ENCODE measurements at regions not wholly inside any gene's neighbourhood (a gene's known extent, or its start where the extent isn't known, plus 50 kb on each side); places are given as distances from the start of the nearest gene placed in this dataset.
"Not testable (repeated sequence)": the region's sequence is repeated elsewhere in the genome, so short reads cannot be mapped to it uniquely, and the experiment has no call there.

DNA sequence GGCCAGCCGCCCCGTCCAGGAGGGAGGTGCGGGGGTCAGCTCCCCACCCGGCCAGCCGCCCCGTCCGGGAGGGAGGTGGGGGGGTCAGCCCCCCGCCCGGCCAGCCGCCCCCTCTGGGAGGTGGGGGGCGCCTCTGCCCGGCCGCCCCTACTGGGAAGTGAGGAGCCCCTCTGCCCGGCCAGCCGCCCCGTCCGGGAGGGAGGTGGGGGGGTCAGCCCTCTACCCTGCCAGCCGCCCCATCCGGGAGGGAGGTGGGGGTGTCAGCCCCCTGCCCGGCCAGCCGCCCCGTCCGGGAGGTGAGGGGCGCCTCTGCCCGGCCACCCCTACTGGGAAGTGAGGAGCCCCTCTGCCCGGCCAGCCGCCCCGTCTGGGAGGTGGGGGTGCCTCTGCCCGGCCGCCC lies 61.5 kb upstream of the LMCD1 start:
- not testable (repeated sequence) for DNase-seq

DNA sequence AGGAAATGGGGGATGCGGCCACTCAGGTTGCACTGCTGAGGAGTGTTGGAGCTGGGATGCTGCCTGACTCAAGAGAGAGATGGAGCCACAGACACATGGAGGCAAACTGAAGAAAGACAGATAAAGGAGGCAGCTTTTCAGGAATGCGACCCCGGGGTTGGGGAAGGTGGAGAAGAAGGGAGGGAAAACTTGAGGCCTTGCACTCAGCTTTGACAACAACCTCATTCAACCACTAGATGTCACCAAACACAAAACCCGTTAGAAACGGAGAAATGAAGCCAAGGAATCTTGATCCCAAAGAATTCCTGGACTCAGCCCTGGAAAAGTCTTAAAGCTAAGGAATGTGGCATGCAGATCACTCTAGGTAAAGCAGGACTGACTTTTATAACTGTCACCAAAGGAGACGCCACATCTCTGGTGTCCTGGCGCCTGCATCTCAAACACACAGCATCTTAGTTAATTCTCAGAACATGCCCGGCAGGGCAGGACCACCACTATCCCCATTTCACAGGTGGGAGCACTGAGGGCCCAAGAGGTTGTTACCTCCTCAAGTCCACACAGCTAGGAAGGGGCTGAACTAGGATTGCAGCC lies 59.6 kb upstream of the LMCD1 start:
- DNase-seq: peak; percentile 16 to 53 (median 26)

DNA sequence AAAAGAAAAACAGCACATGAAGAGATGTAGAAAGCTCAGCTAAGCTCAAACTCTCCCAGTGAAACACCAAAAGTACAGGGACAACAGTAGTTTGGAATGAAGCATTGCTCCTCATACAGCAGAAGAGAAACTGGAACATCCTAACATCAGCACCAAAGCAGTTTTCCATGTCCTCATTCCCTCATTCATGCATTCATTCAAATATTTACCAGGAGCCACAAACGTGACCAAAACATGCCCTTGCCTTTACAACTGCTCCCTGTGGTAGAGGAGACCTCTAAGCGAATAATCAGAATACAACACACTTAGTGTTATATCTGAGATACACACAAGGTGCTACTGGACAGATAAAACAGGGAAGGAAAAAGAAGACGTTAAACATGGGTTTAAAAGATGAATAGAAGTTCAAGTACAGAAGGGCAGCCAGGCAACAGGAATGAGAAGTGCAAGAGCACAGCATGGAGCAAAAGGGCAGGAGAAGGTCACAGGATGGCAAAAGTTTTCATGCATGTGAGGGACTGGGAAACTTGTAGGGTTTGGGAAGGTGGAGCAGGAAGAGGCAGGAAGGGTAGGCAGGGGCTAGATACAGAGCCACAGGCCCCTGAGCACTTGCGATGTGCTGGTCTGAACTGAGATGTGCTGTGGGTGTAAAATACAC lies 58.5 kb upstream of the LMCD1 start:
- no peak for DNase-seq

DNA sequence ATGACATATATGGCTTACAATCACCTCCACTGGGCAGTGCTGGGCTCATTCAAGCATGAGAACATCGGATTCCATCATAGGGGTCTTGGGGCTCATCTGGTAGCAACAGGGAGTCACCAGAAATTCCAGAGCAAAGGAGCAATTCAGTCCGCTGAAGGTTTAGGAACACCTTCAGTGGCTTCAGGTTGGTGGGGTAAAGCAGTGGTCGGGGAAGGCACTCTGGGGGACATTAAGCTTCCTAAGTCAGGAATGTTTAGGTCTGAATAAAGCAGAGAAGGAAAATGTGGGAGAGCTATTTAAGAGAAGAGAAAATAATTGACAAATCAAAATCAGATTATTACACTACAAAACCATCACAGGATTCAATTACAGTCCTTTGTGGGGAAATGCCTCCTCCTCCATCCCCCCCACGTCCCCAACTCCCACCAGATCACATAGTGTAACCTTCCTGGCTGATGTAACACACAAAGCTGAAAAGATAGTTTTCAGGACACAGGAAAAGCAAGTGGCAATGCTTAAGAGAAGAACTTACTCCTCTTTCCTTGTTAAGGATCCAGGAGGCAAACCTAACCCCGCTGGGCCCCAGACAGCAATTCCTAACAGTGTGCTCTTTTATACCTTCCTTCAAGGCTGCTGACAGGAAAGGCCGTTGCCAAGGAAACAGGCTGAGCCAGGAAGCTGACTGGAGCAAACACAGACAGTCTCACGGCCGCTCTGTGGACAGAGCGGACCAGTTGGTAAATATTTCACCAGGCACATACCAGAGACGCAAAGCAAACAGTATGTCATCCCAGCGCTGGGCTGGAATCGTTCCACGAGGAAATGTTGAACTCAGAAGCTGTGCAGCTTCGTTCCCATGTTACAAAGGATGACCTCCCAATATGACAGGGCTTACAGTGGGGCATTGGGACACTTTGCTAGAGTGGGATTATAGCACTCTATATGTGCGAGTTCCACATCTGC lies 57.5 kb upstream of the LMCD1 start:
- peak; percentile 1 to 19 (median 14) for DNase-seq

DNA sequence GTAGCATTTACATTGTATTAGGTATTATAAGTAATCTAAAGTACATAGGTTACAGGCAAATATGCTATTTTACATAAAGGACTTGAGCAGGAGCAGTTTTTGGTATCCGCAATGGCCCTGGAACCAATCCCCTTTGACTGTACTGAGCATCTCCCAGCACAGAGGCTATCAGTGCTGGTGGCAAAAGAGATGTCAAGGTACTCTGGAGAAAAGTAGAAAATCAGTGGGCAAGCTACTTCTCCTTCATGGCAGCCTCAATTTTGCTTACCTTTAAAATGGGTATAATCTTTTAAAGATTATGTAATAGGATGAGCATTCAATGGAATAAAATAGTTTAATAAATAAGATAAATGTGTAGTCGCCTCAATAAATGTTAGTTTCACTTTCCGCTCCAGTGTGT lies 56.7 kb upstream of the LMCD1 start:
- no peak for DNase-seq

DNA sequence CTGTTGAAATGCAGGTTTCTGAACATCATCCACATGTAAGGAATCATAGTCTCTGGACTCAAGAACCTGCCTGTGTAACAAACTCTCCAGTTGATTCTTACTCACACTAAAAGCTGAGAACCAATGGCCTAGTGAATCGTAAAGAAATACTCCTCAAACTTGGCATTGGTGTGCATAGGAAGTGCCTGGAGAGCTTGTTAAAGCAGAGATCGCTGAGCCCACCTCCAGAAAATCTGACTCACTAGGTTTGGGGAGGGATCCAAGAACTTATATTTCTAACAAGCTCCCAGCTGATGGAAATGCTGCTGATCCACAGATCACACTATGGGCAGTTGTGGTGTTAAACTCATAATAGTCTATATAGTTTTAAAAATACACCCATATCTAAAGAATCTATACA lies 55.8 kb upstream of the LMCD1 start:
- no peak for DNase-seq

DNA sequence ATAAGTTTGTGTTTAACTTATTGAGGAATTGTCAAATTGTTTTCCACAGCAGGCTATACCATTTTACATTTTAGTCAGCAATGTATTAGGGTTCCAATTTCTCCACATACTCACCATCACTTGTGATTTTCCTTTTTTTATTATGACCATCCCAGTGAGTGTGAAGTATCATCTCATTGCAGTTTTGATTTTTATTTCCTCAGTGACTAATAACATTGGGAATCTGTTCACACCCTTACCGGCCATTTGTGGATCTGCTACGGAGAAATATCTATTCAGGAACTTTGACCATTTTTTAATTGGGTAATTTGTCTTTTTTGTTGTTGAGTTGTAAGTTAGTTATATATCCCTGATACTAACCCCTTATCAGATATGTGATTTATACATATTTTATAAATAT lies 54.8 kb upstream of the LMCD1 start:
- no peak for DNase-seq

DNA sequence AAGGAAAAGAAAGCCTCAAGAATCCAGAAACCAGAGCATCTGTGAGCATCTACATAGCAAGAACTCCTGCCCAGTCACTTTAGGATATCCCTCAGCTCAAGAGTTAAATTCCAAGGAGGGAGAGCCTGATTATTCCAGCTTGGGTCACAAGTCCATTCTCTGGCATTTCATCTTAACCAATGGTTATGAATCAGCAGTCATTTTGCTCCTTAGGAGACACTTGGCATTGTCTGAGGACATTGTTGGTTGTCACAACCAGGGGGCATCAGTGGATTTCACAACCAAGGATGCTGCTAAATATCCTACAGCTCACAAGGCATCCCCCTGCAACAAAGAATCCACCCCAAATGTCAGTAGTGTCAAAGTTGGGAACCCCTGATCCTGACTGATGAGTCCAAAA lies 51.0 kb upstream of the LMCD1 start:
- no peak for DNase-seq

DNA sequence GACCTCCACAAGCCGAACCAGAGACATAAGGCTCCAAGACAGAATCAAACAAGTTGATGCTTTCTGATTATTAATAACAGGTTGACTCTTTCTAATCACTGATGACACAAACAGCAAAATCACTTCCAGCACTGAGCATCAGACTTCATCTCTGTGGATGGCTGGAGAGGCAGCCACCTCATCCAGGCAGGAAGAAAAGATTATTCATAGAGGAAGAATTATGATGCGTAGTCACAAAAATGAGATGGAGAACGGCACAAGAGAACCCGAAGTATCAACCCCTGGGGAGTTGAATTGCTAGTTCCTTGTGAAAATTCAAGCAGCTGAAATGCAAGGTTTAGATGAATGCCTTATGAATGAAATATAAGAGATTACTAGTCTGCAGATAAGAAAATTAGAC lies 49.9 kb upstream of the LMCD1 start:
- DNase-seq: no peak

Measured in suppressor macrophage (primary cell).